MM.1S (cell line): ENCODE measurements at regions not wholly inside any gene's neighbourhood (a gene's known extent, or its start where the extent isn't known, plus 50 kb on each side); places are given as distances from the start of the nearest gene placed in this dataset.

Experiments used
- DNase-seq: peaks from one replicate; pipeline ENCODE4 v3.0.0-alpha.2; 2015
- H2AFZ ChIP-seq: fragments of 300-600 bp; sonication (generic); 2 replicates; pipeline ENCODE4 v1.6.0; 2016; ENCODE audit warnings: antibody characterized with exemption, low read length
- H3F3A ChIP-seq: fragments of 300-600 bp; sonication (generic); 2 replicates; pipeline ENCODE4 v1.6.1; 2016; ENCODE audit warnings: mild to moderate bottlenecking, antibody characterized with exemption, low read length, moderate library complexity, mixed read lengths; ENCODE audit not compliant: insufficient read depth
- H3K27ac ChIP-seq: fragments of 300-600 bp; sonication (generic); 2 replicates; pipeline ENCODE4 v1.5.1; 2016; ENCODE audit warnings: mild to moderate bottlenecking, low read length
- H3K27me3 ChIP-seq: fragments of 300-600 bp; sonication (generic); replicated peaks from 2 replicates; pipeline ENCODE4 v1.6.0; 2016; ENCODE audit warnings: low read length; ENCODE audit not compliant: insufficient read depth
- H3K36me3 ChIP-seq: fragments of 300-600 bp; sonication (generic); replicated peaks from 2 replicates; pipeline ENCODE4 v1.6.1; 2016; ENCODE audit warnings: mild to moderate bottlenecking, low read length, mixed read lengths; ENCODE audit not compliant: insufficient read depth
- H3K4me1 ChIP-seq: fragments of 300-600 bp; sonication (generic); 2 replicates; pipeline ENCODE4 v1.6.1; 2016; ENCODE audit warnings: low read length, mixed read lengths
- H3K4me2 ChIP-seq: fragments of 300-600 bp; sonication (generic); 2 replicates; pipeline ENCODE4 v1.6.0; 2016; ENCODE audit warnings: low read depth, low read length
- H3K4me3 ChIP-seq: fragments of 300-600 bp; sonication (generic); 2 replicates; pipeline ENCODE4 v1.5.1; 2016; ENCODE audit warnings: low read length, mixed read lengths
- H3K79me2 ChIP-seq: fragments of 300-600 bp; sonication (generic); 2 replicates; pipeline ENCODE4 v1.6.1; 2016; ENCODE audit warnings: mixed run types, low read length, mixed read lengths
- H3K9ac ChIP-seq: fragments of 300-600 bp; sonication (generic); 2 replicates; pipeline ENCODE4 v1.6.1; 2016; ENCODE audit warnings: low read length, mixed read lengths
- H3K9me2 ChIP-seq: fragments of 300-600 bp; sonication (generic); replicated peaks from 2 replicates; pipeline ENCODE4 v1.6.1; 2016; ENCODE audit warnings: mild to moderate bottlenecking, low read length, mixed read lengths; ENCODE audit not compliant: insufficient read depth
- H3K9me3 ChIP-seq: fragments of 300-600 bp; sonication (generic); replicated peaks from 2 replicates; pipeline ENCODE4 v1.6.1; 2016; ENCODE audit warnings: mild to moderate bottlenecking, low read length, mixed read lengths; ENCODE audit not compliant: insufficient read depth
- H4K20me1 ChIP-seq: fragments of 300-600 bp; sonication (generic); 2 replicates; pipeline ENCODE4 v1.6.1; 2016; ENCODE audit warnings: mild to moderate bottlenecking, low read length, moderate library complexity, mixed read lengths; ENCODE audit not compliant: insufficient read depth
- EZH2 ChIP-seq: fragments of 300-600 bp; sonication (generic); optimal IDR thresholded peaks from 2 replicates; pipeline ENCODE3; 2017; ENCODE audit warnings: low read depth, mild to moderate bottlenecking, antibody characterized with exemption, low read length, mixed read lengths
- EZH2phosphoT487 ChIP-seq: fragments of 300-600 bp; sonication (generic); IDR thresholded peaks from 2 replicates; pipeline ENCODE4 v1.6.1; 2018; ENCODE audit warnings: antibody characterized with exemption, low read length
- TF ChIP-seq, protein P1 (sequence below): fragments of 300-600 bp; sonication (generic); IDR thresholded peaks from 2 replicates; pipeline ENCODE4 v1.5.1; 2016; ENCODE audit warnings: antibody characterized with exemption, low read length, mixed read lengths

DNA sequence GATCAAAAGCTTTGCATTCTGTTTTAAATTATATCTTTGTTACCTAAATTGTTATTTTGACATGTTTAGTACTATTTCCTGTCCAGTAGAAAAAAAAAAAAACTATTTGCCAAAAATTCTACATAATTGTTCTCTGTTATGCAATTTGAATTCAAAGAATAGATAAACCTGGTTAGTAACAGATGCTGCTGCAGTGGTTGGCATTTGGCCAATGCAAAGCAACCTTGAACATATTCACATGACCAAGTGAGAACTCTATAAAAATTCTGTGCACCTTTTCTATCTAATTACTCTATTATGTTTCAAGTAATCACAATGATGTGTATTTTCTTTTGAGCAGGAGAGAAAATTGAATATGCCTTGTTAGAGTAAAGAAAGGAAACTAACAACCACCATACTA lies 1473.4 kb downstream of the RPA4 start:
- no peak for TF ChIP-seq EZH2phosphoT487
- no peak for TF ChIP-seq EZH2
- TF ChIP-seq, protein P1, sequence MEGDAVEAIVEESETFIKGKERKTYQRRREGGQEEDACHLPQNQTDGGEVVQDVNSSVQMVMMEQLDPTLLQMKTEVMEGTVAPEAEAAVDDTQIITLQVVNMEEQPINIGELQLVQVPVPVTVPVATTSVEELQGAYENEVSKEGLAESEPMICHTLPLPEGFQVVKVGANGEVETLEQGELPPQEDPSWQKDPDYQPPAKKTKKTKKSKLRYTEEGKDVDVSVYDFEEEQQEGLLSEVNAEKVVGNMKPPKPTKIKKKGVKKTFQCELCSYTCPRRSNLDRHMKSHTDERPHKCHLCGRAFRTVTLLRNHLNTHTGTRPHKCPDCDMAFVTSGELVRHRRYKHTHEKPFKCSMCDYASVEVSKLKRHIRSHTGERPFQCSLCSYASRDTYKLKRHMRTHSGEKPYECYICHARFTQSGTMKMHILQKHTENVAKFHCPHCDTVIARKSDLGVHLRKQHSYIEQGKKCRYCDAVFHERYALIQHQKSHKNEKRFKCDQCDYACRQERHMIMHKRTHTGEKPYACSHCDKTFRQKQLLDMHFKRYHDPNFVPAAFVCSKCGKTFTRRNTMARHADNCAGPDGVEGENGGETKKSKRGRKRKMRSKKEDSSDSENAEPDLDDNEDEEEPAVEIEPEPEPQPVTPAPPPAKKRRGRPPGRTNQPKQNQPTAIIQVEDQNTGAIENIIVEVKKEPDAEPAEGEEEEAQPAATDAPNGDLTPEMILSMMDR, result no peak
- Histone ChIP-seq H3K9ac (no peak overlapping the region), H3K27me3 (no peaks in the 10 kb centered on the region), H3K9me3 (no peaks in the 10 kb centered on the region), H4K20me1 (no peaks in the 10 kb centered on the region), H3F3A (no peaks in the 10 kb centered on the region), H2AFZ (no peak overlapping the region), H3K27ac (no peak overlapping the region), H3K4me3 (no peak overlapping the region), H3K9me2 (no peaks in the 10 kb centered on the region), H3K4me2 (no peak overlapping the region), H3K4me1 (no peaks in the 10 kb centered on the region), H3K79me2 (no peaks in the 10 kb centered on the region), H3K36me3 (no peaks in the 10 kb centered on the region)
- DNase-seq, result no peak

DNA sequence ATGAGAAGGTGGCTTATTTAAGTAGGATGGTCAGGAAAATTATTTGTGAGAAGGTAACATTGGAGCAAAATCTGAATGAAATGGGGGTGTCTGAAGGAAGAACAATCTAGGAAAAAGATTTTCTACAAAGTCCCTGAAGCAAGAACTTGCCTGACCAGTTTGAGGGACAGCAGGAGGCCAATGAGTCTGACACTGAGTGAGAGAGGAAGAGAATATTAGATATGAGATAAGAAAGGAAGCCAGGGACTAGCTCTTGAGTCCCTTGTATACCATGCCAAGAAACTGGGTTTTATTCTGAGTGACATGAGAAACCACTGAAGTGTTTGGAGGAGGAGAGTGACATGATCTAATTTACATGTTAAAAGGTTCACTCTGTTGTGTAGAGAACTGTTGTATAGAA lies 1478.9 kb downstream of the RPA4 start:
- H3K36me3 ChIP-seq, result no peaks in the 10 kb centered on the region
- no peaks in the 10 kb centered on the region for H3K9me3 ChIP-seq
- no peak overlapping the region for H3K4me3 ChIP-seq
- no peaks in the 10 kb centered on the region for H3F3A ChIP-seq
- no peaks in the 10 kb centered on the region for H3K4me1 ChIP-seq
- TF ChIP-seq EZH2phosphoT487 (no peak), EZH2 (no peak)
- TF ChIP-seq, protein P1, result no peak
- no peak overlapping the region for H3K4me2 ChIP-seq
- H4K20me1 ChIP-seq, result no peaks in the 10 kb centered on the region
- no peaks in the 10 kb centered on the region for H3K27me3 ChIP-seq
- no peaks in the 10 kb centered on the region for H3K9me2 ChIP-seq
- no peak overlapping the region for H3K27ac ChIP-seq
- no peaks in the 10 kb centered on the region for H3K79me2 ChIP-seq
- no peak overlapping the region for H2AFZ ChIP-seq
- DNase-seq, result no peak
- H3K9ac ChIP-seq, result no peak overlapping the region

DNA sequence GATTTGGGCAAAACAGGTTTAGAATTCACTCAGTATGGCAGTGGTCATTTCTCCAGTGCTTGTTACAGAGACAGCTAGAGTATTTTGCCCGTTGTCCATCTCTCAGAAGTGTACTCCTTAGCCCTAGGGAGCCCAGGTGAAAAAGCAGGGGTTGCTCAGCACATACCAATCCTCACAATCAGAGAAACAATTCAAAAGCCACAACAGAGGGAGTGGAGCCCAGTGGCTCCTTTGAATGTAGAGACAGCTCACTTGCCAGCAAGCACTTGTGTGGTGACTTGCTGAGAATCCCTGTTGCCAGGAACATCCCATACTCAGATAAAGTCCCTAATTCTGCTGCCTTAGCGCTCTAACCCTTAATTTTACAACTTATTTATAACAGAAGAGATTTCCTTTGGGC lies 1488.3 kb downstream of the RPA4 start:
- Histone ChIP-seq H3K4me1 (no peaks in the 10 kb centered on the region), H3K79me2 (no peaks in the 10 kb centered on the region), H3K4me3 (no peak overlapping the region), H2AFZ (no peak overlapping the region), H3K27me3 (no peaks in the 10 kb centered on the region), H4K20me1 (no peaks in the 10 kb centered on the region), H3K36me3 (no peaks in the 10 kb centered on the region), H3K9ac (no peak overlapping the region), H3K9me3 (no peaks in the 10 kb centered on the region), H3K9me2 (no peaks in the 10 kb centered on the region), H3K4me2 (no peak overlapping the region), H3K27ac (no peak overlapping the region), H3F3A (no peaks in the 10 kb centered on the region)
- DNase-seq, result no peak
- TF ChIP-seq EZH2 (no peak), EZH2phosphoT487 (no peak)
- TF ChIP-seq, protein P1, result no peak
